Muscle of arm (tissue), 1 donor: ENCODE measurements at regions not wholly inside any gene's neighbourhood (a gene's known extent, or its start where the extent isn't known, plus 50 kb on each side); places are given as distances from the start of the nearest gene placed in this dataset.
"Not testable (repeated sequence)": the region's sequence is repeated elsewhere in the genome, so short reads cannot be mapped to it uniquely, and the experiment has no call there.

Experiments
- DNase-seq: peaks from one replicate; pipeline ENCODE4 v3.0.0-alpha.2; 2013

- no peak for DNase-seq
Observed at GRCh38 chr5:102666164-102666946, 88.8 kb upstream of the PAM start.

GRCh38 chr5:102668220-102668932 is 86.7 kb upstream of the PAM start:
- DNase-seq = no peak

- DNase-seq = no peak
Observed at GRCh38 chr5:102670224-102670836, 84.8 kb upstream of the PAM start.

- DNase-seq = not testable (repeated sequence)
Observed at GRCh38 chr5:102671033-102671734, 83.9 kb upstream of the PAM start.

GRCh38 chr5:102678267-102679058 is 76.6 kb upstream of the PAM start:
- no peak for DNase-seq

- peak; percentile 55 for DNase-seq
Observed at GRCh38 chr5:102681403-102681983, 73.6 kb upstream of the PAM start.

- DNase-seq = no peak
Observed at GRCh38 chr5:102682101-102682647, 72.9 kb upstream of the PAM start.

GRCh38 chr5:102688076-102688475 is 67.0 kb upstream of the PAM start:
- not testable (repeated sequence) for DNase-seq

GRCh38 chr5:102688581-102689342 is 66.3 kb upstream of the PAM start:
- not testable (repeated sequence) for DNase-seq

GRCh38 chr5:102690910-102691309 is 64.2 kb upstream of the PAM start:
- no peak for DNase-seq

- no peak for DNase-seq
Observed at GRCh38 chr5:102691434-102691833, 63.7 kb upstream of the PAM start.

- DNase-seq = peak; percentile 10
Observed at GRCh38 chr5:102700120-102700831, 54.8 kb upstream of the PAM start.

GRCh38 chr5:102700916-102701315 is 54.2 kb upstream of the PAM start:
- DNase-seq = no peak

GRCh38 chr5:102701748-102702147 is 53.4 kb upstream of the PAM start:
- no peak for DNase-seq
